PFSK-1 (cell line): ENCODE measurements at regions not wholly inside any gene's neighbourhood (a gene's known extent, or its start where the extent isn't known, plus 50 kb on each side); places are given as distances from the start of the nearest gene placed in this dataset.

Experiments
- FOXP2 ChIP-seq: optimal IDR thresholded peaks from 2 replicates; pipeline ENCODE3; 2011; ENCODE audit warnings: borderline replicate concordance, control low read depth, inconsistent platforms; ENCODE audit not compliant: insufficient read depth; ENCODE audit errors: extremely low read length, extremely low read depth
- POLR2AphosphoS5 ChIP-seq: IDR thresholded peaks from 2 replicates; pipeline ENCODE4 v1.6.1; 2012; ENCODE audit warnings: low read depth, mild to moderate bottlenecking, control low read depth, low read length, moderate library complexity
- SIN3A ChIP-seq: IDR thresholded peaks from 2 replicates; pipeline ENCODE4 v1.6.1; 2012; ENCODE audit warnings: mild to moderate bottlenecking, low read length, moderate library complexity, borderline replicate concordance; ENCODE audit not compliant: insufficient read depth
- TAF1 ChIP-seq: IDR thresholded peaks from 2 replicates; pipeline ENCODE4 v1.6.1; 2012; ENCODE audit warnings: low read length, control low read depth, borderline replicate concordance; ENCODE audit not compliant: insufficient read depth
- TF ChIP-seq, protein P1 (sequence below), 2 experiments: IDR thresholded peaks; 2 replicates each; pipeline versions ENCODE4 v1.6.1 to v1.8.0; 2011 to 2012; ENCODE audit warnings: low read depth in 2 of 2, low read length in 2 of 2, control low read depth in 1 of 2, inconsistent platforms in 1 of 2, mild to moderate bottlenecking in 1 of 2, moderate library complexity in 1 of 2; ENCODE audit not compliant: insufficient read depth in 1 of 2

DNA sequence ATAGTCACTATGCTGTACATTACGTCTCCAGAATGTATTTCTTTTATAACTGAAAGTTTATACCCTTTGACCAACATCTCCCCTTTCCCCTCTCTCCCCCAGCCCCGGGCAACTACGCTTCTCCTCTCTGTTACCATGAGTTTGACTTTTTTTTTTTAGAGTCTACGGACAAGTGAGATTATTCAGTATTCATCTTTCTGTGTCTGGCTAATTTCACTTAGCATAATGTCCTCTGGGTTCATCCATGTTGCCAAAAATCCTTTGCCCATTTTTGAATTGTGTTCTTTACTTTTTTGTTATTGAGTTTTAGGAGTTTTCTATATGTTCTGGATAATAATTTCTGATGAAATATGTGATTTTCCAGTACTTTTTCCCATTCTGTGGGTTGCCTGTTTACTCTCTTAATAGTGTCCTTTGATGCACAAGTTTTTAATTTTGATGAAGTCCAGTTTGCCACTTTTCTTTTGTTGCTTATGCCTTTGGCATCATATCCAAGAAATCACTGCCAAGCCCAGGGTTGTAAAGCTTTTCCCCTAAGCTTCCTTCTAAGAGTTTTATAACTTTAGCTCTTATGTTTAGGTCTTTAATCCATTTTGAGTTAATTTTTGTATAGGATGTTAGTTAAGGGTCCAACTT lies 126.7 kb upstream of the NSMCE3 start:
- no peak for TF ChIP-seq POLR2AphosphoS5
- no peak for TF ChIP-seq FOXP2
- TF ChIP-seq, protein P1, sequence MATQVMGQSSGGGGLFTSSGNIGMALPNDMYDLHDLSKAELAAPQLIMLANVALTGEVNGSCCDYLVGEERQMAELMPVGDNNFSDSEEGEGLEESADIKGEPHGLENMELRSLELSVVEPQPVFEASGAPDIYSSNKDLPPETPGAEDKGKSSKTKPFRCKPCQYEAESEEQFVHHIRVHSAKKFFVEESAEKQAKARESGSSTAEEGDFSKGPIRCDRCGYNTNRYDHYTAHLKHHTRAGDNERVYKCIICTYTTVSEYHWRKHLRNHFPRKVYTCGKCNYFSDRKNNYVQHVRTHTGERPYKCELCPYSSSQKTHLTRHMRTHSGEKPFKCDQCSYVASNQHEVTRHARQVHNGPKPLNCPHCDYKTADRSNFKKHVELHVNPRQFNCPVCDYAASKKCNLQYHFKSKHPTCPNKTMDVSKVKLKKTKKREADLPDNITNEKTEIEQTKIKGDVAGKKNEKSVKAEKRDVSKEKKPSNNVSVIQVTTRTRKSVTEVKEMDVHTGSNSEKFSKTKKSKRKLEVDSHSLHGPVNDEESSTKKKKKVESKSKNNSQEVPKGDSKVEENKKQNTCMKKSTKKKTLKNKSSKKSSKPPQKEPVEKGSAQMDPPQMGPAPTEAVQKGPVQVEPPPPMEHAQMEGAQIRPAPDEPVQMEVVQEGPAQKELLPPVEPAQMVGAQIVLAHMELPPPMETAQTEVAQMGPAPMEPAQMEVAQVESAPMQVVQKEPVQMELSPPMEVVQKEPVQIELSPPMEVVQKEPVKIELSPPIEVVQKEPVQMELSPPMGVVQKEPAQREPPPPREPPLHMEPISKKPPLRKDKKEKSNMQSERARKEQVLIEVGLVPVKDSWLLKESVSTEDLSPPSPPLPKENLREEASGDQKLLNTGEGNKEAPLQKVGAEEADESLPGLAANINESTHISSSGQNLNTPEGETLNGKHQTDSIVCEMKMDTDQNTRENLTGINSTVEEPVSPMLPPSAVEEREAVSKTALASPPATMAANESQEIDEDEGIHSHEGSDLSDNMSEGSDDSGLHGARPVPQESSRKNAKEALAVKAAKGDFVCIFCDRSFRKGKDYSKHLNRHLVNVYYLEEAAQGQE (IDR thresholded peaks at IDR 0.05; ENCODE audit: insufficient read depth in 1 of 2, low read depth in 2 of 2, low read length in 2 of 2), result no peak
- no peak for TF ChIP-seq SIN3A
- TF ChIP-seq TAF1, result no peak

DNA sequence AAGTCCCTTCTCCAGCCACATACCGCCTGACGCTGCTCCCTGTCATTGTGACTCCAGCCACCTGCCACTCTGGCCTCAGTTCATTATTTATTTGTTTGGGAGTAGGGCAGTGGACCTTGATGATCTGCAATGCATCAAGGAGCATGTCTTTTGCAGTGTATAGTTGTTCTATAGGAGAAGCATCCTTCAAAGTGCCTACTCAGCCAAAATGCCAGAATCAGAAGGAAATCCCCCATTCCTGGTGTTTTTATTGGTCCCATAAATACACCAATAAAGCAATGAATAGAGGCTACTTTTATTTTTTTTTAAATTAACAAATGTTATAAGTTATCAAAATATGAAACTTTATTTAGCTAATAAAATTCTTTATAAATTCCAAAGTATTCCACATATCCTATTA lies 123.8 kb upstream of the NSMCE3 start:
- TF ChIP-seq FOXP2 (no peak), POLR2AphosphoS5 (no peak), TAF1 (no peak), SIN3A (no peak)
- TF ChIP-seq, protein P1 (IDR thresholded peaks at IDR 0.05; ENCODE audit: insufficient read depth in 1 of 2, low read depth in 2 of 2, low read length in 2 of 2), result no peak

DNA sequence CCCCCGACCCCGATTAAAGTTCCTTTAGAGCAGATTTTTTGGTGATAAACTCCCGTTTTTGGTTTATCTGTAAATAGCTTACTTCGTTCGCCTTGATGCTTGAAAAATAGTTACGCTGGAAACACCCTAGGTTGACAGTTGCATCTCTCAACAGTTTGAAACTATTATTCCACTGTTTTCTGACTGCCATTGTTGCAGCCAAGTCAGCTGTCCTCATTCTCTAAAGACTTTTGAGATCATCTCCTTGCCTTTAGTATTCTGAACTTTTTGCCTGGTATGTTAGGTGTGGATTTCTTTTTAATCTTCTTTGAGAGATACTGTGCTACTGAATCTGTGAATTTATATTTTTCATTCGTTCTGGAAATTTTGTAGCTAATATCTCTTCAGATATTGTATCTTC lies 122.7 kb upstream of the NSMCE3 start:
- TF ChIP-seq, protein P1 (IDR thresholded peaks at IDR 0.05; ENCODE audit: insufficient read depth in 1 of 2, low read depth in 2 of 2, low read length in 2 of 2), result no peak
- TF ChIP-seq POLR2AphosphoS5 (no peak), FOXP2 (no peak), SIN3A (no peak), TAF1 (no peak)

- no peak for TF ChIP-seq POLR2AphosphoS5
- TF ChIP-seq FOXP2, result no peak
- no peak for TF ChIP-seq SIN3A
- TF ChIP-seq TAF1, result no peak
Observed at GRCh38 chr15:29390051-29390450, 120.4 kb upstream of the NSMCE3 start.

- TF ChIP-seq, protein P1 (IDR thresholded peaks at IDR 0.05; ENCODE audit: insufficient read depth in 1 of 2, low read depth in 2 of 2, low read length in 2 of 2), result no peak
- TF ChIP-seq POLR2AphosphoS5 (no peak), SIN3A (no peak), TAF1 (no peak), FOXP2 (no peak)
Observed at GRCh38 chr15:29386523-29386922, 116.9 kb upstream of the NSMCE3 start.
